GM12878 (cell line): ENCODE measurements at regions not wholly inside any gene's neighbourhood (a gene's known extent, or its start where the extent isn't known, plus 50 kb on each side); places are given as distances from the start of the nearest gene placed in this dataset.

Experiments used
- ATAC-seq: fragments of 200-7000 bp; cut with Tn5 transposase; 3 replicates; pipeline ENCODE4 v1.9.1; 2020; ENCODE audit warnings: mild to moderate bottlenecking, moderate library complexity
- BruUV-seq: library from RNA; stranded (reverse); fragments of 400-500 nt; replicated peaks from 2 replicates; lab custom pipeline; 2021; lab: Mats Ljungman, UMichigan
- CTCF ChIA-PET: fragments of 300-600 bp; sonication (Branson Sonifier 250); formaldehyde crosslinking; extraction: SDS; loops from one replicate; lab custom pipeline; 2021; ENCODE audit warnings: inconsistent platforms; lab: Yijun Ruan, JAX
- POLR2A ChIA-PET: fragments of 350-600 bp; formaldehyde crosslinking; extraction: SDS; loops from one replicate; lab custom pipeline; 2021; ENCODE audit warnings: inconsistent platforms; lab: Charles Lee
- RAD21 ChIA-PET: fragments of 300-600 bp; sonication (Branson Sonifier 250); formaldehyde crosslinking; loops from one replicate; lab custom pipeline; 2023; ENCODE audit warnings: antibody characterized with exemption; ENCODE audit not compliant: unreplicated experiment; lab: Charles Lee
- SMC1A ChIA-PET: fragments of 300-600 bp; sonication (Branson Sonifier 250); formaldehyde crosslinking; loops from one replicate; lab custom pipeline; 2023; ENCODE audit not compliant: unreplicated experiment, uncharacterized antibody; lab: Charles Lee
- DNase-seq: peaks from one replicate; pipeline ENCODE4 v3.0.0-alpha.2; 2011; ENCODE audit warnings: low read depth, low spot score
- FAIRE-seq: peaks from 3 replicates; lab custom pipeline; 2011; peaks lifted over from hg19 to GRCh38; lab: Jason Lieb, UNC
- H2AFZ ChIP-seq: 2 replicates; pipeline ENCODE4 v1.6.0; 2011; ENCODE audit warnings: low read depth, low read length, control low read depth; ENCODE audit not compliant: control insufficient read depth
- H3K27ac ChIP-seq: 2 replicates; pipeline ENCODE4 v1.5.1; 2011; ENCODE audit warnings: control low read depth; ENCODE audit not compliant: control insufficient read depth, insufficient read depth
- H3K27me3 ChIP-seq, 2 experiments: replicated peaks in 1 of 2; 2 replicates each; pipeline versions ENCODE4 v1.6.0 to v1.6.1; 2011; ENCODE audit warnings: low read length in 1 of 2; ENCODE audit not compliant: control insufficient read depth in 2 of 2, insufficient read depth in 2 of 2
- H3K36me3 ChIP-seq, 2 experiments: 2 replicates each; pipeline ENCODE4 v1.5.1; 2011; ENCODE audit warnings: low read length in 1 of 2; ENCODE audit not compliant: control insufficient read depth in 2 of 2, insufficient read depth in 2 of 2
- H3K4me1 ChIP-seq: 2 replicates; pipeline ENCODE4 v1.6.1; 2011; ENCODE audit warnings: mild to moderate bottlenecking, low read length, moderate library complexity, mixed read lengths; ENCODE audit not compliant: control insufficient read depth, insufficient read depth
- H3K4me2 ChIP-seq: 2 replicates; pipeline ENCODE4 v1.6.0; 2011; ENCODE audit warnings: control low read depth; ENCODE audit not compliant: control insufficient read depth, insufficient read depth
- H3K4me3 ChIP-seq: fragments of 200-600 bp; sonication (generic); 2 replicates; pipeline ENCODE4 v1.5.1; 2016
- H3K79me2 ChIP-seq: 2 replicates; pipeline ENCODE4 v1.6.0; 2011; ENCODE audit warnings: low read length; ENCODE audit not compliant: control insufficient read depth, insufficient read depth
- H3K9ac ChIP-seq: 2 replicates; pipeline ENCODE4 v1.8.0; 2011; ENCODE audit warnings: low read length, control low read depth, mixed read lengths; ENCODE audit not compliant: control insufficient read depth, insufficient read depth
- H3K9me3 ChIP-seq: replicated peaks from 3 replicates; pipeline ENCODE4 v1.5.1; 2011; ENCODE audit warnings: mild to moderate bottlenecking, low read length; ENCODE audit not compliant: control insufficient read depth, insufficient read depth
- H4K20me1 ChIP-seq: 2 replicates; pipeline ENCODE4 v1.6.0; 2011; ENCODE audit not compliant: control insufficient read depth, insufficient read depth
- ATF7 ChIP-seq: fragments of 450-650 bp; IDR thresholded peaks from 2 replicates; pipeline ENCODE4 v1.6.1; 2016; ENCODE audit warnings: low read depth, mild to moderate bottlenecking
- BCL3 ChIP-seq: IDR thresholded peaks from 2 replicates; pipeline ENCODE4 v1.6.1; 2011; ENCODE audit warnings: borderline replicate concordance, low read depth, mild to moderate bottlenecking, moderate library complexity, low read length; ENCODE audit not compliant: insufficient read depth, poor library complexity, severe bottlenecking
- CBX3 ChIP-seq: fragments of 200-600 bp; sonication (generic); IDR thresholded peaks from 2 replicates; pipeline ENCODE4 v1.6.1; 2016; ENCODE audit warnings: low read depth, borderline replicate concordance
- EED ChIP-seq: sonication (generic); IDR thresholded peaks from 2 replicates; pipeline ENCODE4 v1.6.1; 2016; ENCODE audit warnings: antibody characterized with exemption, low read depth
- ETV6 ChIP-seq, 2 experiments: fragments of 450-650 bp in 1 of 2; IDR thresholded peaks in 1 of 2; conservative IDR thresholded peaks in 1 of 2; 2 replicates each; pipeline ENCODE4 v1.6.1; 2014; ENCODE audit warnings: antibody characterized with exemption in 1 of 2, borderline replicate concordance in 1 of 2, low read depth in 1 of 2, mild to moderate bottlenecking in 1 of 2, moderate library complexity in 1 of 2
- RBBP5 ChIP-seq: fragments of 200-600 bp; sonication (generic); conservative IDR thresholded peaks from 2 replicates; pipeline ENCODE4 v1.6.1; 2016
- SIX5 ChIP-seq: IDR thresholded peaks from 2 replicates; pipeline ENCODE4 v1.6.1; 2011; ENCODE audit warnings: mild to moderate bottlenecking, low read depth, low read length, moderate library complexity; ENCODE audit not compliant: severe bottlenecking
- SMAD5 ChIP-seq: IDR thresholded peaks from 2 replicates; pipeline ENCODE4 v1.6.1; 2016; ENCODE audit warnings: antibody characterized with exemption, low read depth
- SREBF2 ChIP-seq: IDR thresholded peaks from 2 replicates; pipeline ENCODE4 v1.6.1; 2012; ENCODE audit warnings: mild to moderate bottlenecking, low read length
- TAF1 ChIP-seq: IDR thresholded peaks from 2 replicates; pipeline ENCODE4 v1.6.1; 2011; ENCODE audit warnings: mild to moderate bottlenecking, low read depth, low read length, borderline replicate concordance
- ZZZ3 ChIP-seq: IDR thresholded peaks from 2 replicates; pipeline ENCODE4 v1.6.1; 2011; ENCODE audit warnings: low read depth; ENCODE audit not compliant: control insufficient read depth, insufficient read length
- WGBS: methylation state at CpG from one replicate; pipeline ENCODE4 v1.1.6; 2016; ENCODE audit warnings: low lambda C conversion rate; ENCODE audit not compliant: insufficient replicate concordance, insufficient coverage; ENCODE audit errors: missing lambda C conversion rate; 5-methylcytosine and 5-hydroxymethylcytosine counted together
- in situ Hi-C: fragments of 300-500 bp; cut with MboI; formaldehyde crosslinking; loops from 9 replicates; pipeline ENCODE4 v1.14.3; 2018; ENCODE audit warnings: mixed read lengths
- intact Hi-C: fragments of 100-400 bp; cut with micrococcal nuclease; formaldehyde crosslinking; loops from one replicate; pipeline ENCODE4 v1.14.2; 2022; ENCODE audit not compliant: unreplicated experiment

- no peaks in the 10 kb centered on the region for H4K20me1 ChIP-seq
- no peaks in the 10 kb centered on the region for H3K9me3 ChIP-seq
- H3K9ac ChIP-seq, result no peak overlapping the region
- no peaks in the 10 kb centered on the region for H3K4me1 ChIP-seq
- no peak overlapping the region for H3K4me2 ChIP-seq
- ATAC-seq (no peak), FAIRE-seq (no peak), DNase-seq (no peak)
- intact Hi-C loops, result no loop called here
- no TSS peak for BruUV-seq
- in situ Hi-C loops, result no loop called here
- POLR2A ChIA-PET, result no interaction called here
- CTCF ChIA-PET, result no interaction called here
- WGBS, result 2% methylated on average over 2 of the region's 2 CpGs
- H2AFZ ChIP-seq, result no peak overlapping the region
- RAD21 ChIA-PET, result no interaction called here
- H3K4me3 ChIP-seq, result no peak overlapping the region
- no peaks in the 10 kb centered on the region for H3K79me2 ChIP-seq
- H3K27ac ChIP-seq, result no peak overlapping the region
- H3K27me3 ChIP-seq, result no peaks in the 10 kb centered on the region
- SMC1A ChIA-PET, result no interaction called here
- no peak for TF ChIP-seq RBBP5
- no peak for TF ChIP-seq EED
- TF ChIP-seq ETV6 (conservative IDR thresholded peaks at IDR 0.05 in 1 of 2, IDR thresholded peaks at IDR 0.05 in 1 of 2; ENCODE audit: borderline replicate concordance in 1 of 2, low read depth in 1 of 2), result no peak
- no peak for TF ChIP-seq ZZZ3
- TF ChIP-seq BCL3, result no peak
- TF ChIP-seq TAF1, result no peak
- no peak for TF ChIP-seq ATF7
- TF ChIP-seq SMAD5, result no peak
- TF ChIP-seq SREBF2, result no peak
- no peak for TF ChIP-seq CBX3
- TF ChIP-seq SIX5, result no peak
- TF ChIP-seq, all 136 proteins: peak for 0
- no peaks in the 10 kb centered on the region for H3K36me3 ChIP-seq
Measured at GRCh38 chr13:22665506-22665905, 515.3 kb upstream of the SGCG start.
